ENCODE measurements at regions not wholly inside any gene's neighbourhood (a gene's known extent, or its start where the extent isn't known, plus 50 kb on each side); places are given as distances from the start of the nearest gene placed in this dataset.
"Not testable (repeated sequence)": the region's sequence is repeated elsewhere in the genome, so short reads cannot be mapped to it uniquely, and the experiment has no call there.

DNA sequence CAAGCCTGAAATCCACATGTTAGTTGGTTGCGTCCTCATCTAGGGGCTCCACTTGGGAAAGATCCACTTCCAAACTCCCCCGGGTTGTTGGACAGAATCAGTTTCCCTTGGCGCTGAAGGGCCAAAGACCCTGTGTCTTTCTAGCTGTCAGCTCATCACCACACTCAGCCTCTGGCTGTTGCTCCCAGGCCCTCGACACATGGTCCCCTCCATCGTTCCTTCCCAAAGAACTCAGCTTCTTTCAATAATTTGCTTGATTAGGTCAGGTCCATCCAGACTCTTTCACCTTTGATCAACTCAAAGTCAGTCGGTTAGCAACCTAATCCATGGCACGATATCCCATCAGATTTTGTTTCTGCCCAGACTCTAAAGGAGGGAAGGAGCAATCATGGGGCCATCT lies 254.8 kb upstream of the SULF2 start:
- CTCF ChIA-PET, result no interaction called here
- Mint-ChIP-seq H3K27ac (ENCODE audit: unreplicated experiment) (no peak overlapping the region), H3K27me3 (ENCODE audit: insufficient read depth, unreplicated experiment) (peaks cover 9% of the 10 kb centered on the region), H3K4me3 (ENCODE audit: unreplicated experiment) (no peak overlapping the region), H3K4me1 (ENCODE audit: low read depth, unreplicated experiment) (no peaks in the 10 kb centered on the region), H3K9me3 (ENCODE audit: unreplicated experiment) (peaks cover 6% of the 10 kb centered on the region), H3K36me3 (ENCODE audit: insufficient read depth, unreplicated experiment) (no peaks in the 10 kb centered on the region)
- intact Hi-C loops (cut with micrococcal nuclease; ENCODE audit: unreplicated experiment), result no loop called here
- POLR2A ChIA-PET, result no interaction called here
- H3K36me3 ChIP-seq (ENCODE audit: control insufficient read depth, insufficient read depth, low read length), result no peaks in the 10 kb centered on the region
- no TSS peak for BruUV-seq (replicated peaks)
- TF ChIP-seq, protein P1, sequence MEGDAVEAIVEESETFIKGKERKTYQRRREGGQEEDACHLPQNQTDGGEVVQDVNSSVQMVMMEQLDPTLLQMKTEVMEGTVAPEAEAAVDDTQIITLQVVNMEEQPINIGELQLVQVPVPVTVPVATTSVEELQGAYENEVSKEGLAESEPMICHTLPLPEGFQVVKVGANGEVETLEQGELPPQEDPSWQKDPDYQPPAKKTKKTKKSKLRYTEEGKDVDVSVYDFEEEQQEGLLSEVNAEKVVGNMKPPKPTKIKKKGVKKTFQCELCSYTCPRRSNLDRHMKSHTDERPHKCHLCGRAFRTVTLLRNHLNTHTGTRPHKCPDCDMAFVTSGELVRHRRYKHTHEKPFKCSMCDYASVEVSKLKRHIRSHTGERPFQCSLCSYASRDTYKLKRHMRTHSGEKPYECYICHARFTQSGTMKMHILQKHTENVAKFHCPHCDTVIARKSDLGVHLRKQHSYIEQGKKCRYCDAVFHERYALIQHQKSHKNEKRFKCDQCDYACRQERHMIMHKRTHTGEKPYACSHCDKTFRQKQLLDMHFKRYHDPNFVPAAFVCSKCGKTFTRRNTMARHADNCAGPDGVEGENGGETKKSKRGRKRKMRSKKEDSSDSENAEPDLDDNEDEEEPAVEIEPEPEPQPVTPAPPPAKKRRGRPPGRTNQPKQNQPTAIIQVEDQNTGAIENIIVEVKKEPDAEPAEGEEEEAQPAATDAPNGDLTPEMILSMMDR (IDR thresholded peaks at IDR 0.05; ENCODE audit: insufficient read depth in 1 of 2, low read depth in 1 of 2, low read length in 1 of 2, severe bottlenecking in 1 of 2, unreplicated experiment in 1 of 2), result no peak
- no peak for DNase-seq
- H3K27me3 ChIP-seq (replicated peaks; ENCODE audit: control insufficient read depth, insufficient read depth, low read length), result no peaks in the 10 kb centered on the region
- no peaks in the 10 kb centered on the region for H3K4me1 ChIP-seq
- H3K9me3 ChIP-seq, result peaks cover 14% of the 10 kb centered on the region; the same call in 1 of the 2 replicates
- H3K4me3 ChIP-seq (ENCODE audit: low read depth, low read length), result no peak overlapping the region

DNA sequence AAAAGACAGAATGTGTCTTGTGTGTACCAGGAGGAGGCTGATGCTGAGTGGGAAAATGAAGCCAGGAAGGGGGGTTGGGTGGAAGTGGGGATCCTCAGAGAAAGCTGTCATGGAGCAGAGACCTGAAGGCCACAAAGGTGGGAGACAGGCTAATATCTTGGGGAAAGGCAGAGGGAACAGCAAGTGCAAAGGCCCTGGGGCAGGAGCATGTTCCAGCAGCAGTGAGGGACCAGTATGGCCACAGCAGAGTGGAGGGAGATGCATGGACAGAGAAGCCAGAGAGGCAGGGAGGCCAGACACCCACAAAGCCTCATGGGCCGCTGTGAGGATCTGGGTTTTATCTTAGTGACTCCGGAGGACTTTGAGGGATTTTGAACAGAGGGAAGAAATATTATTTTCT lies 254.2 kb upstream of the SULF2 start:
- BruUV-seq (replicated peaks), result no TSS peak
- Histone ChIP-seq H3K4me1 (no peaks in the 10 kb centered on the region), H3K36me3 (ENCODE audit: control insufficient read depth, insufficient read depth, low read length) (no peaks in the 10 kb centered on the region), H3K9me3 (peaks cover 15% of the 10 kb centered on the region; the same call in 1 of the 2 replicates), H3K27me3 (replicated peaks; ENCODE audit: control insufficient read depth, insufficient read depth, low read length) (no peaks in the 10 kb centered on the region), H3K4me3 (ENCODE audit: low read depth, low read length) (no peak overlapping the region)
- intact Hi-C loops (cut with micrococcal nuclease; ENCODE audit: unreplicated experiment), result no loop called here
- Mint-ChIP-seq H3K36me3 (ENCODE audit: insufficient read depth, unreplicated experiment) (no peaks in the 10 kb centered on the region), H3K27ac (ENCODE audit: unreplicated experiment) (no peak overlapping the region), H3K4me1 (ENCODE audit: low read depth, unreplicated experiment) (no peaks in the 10 kb centered on the region), H3K27me3 (ENCODE audit: insufficient read depth, unreplicated experiment) (peaks cover 8% of the 10 kb centered on the region), H3K4me3 (ENCODE audit: unreplicated experiment) (no peak overlapping the region), H3K9me3 (ENCODE audit: unreplicated experiment) (peaks cover 10% of the 10 kb centered on the region)
- POLR2A ChIA-PET, result no interaction called here
- no peak for DNase-seq
- CTCF ChIA-PET, result interaction anchor here (0.6 kb wide), 1 partner anchor 72 kb away, joined by 4 read pairs; no protein-coding TSS in a partner anchor
- TF ChIP-seq, protein P1 (IDR thresholded peaks at IDR 0.05; ENCODE audit: insufficient read depth in 1 of 2, low read depth in 1 of 2, low read length in 1 of 2, severe bottlenecking in 1 of 2, unreplicated experiment in 1 of 2), result no peak

DNA sequence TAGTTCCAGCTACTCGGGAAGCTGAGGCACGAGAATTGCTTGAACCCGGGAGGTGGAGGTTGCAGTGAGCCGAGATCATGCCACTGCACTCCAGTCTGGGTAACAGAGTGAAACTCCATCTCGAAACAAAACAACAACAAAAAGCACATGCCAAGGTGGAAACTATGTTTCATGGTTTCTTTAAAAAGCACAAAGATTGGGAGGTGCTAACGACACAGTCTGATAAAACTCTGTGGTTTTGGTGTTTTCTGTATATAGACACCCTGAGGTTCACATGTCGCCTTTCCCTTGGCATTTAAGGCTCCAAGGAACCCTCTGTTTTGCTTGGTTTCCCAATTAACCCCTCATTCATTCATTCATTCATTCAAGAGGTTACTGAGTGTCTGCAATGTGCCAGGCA lies 253.4 kb upstream of the SULF2 start:
- Mint-ChIP-seq H3K36me3 (ENCODE audit: insufficient read depth, unreplicated experiment) (no peaks in the 10 kb centered on the region), H3K27ac (ENCODE audit: unreplicated experiment) (no peak overlapping the region), H3K27me3 (ENCODE audit: insufficient read depth, unreplicated experiment) (peaks cover 8% of the 10 kb centered on the region), H3K4me3 (ENCODE audit: unreplicated experiment) (no peak overlapping the region), H3K4me1 (ENCODE audit: low read depth, unreplicated experiment) (no peaks in the 10 kb centered on the region), H3K9me3 (ENCODE audit: unreplicated experiment) (peaks cover 10% of the 10 kb centered on the region)
- ChIA-PET CTCF (interaction anchor here (0.6 kb wide), 1 partner anchor 71 kb away, joined by 4 read pairs; no protein-coding TSS in a partner anchor), POLR2A (no interaction called here)
- no peaks in the 10 kb centered on the region for H3K4me1 ChIP-seq
- peaks cover 15% of the 10 kb centered on the region; the same call in 1 of the 2 replicates for H3K9me3 ChIP-seq
- no peaks in the 10 kb centered on the region for H3K36me3 ChIP-seq (ENCODE audit: control insufficient read depth, insufficient read depth, low read length)
- no TSS peak for BruUV-seq (replicated peaks)
- TF ChIP-seq, protein P1 (IDR thresholded peaks at IDR 0.05; ENCODE audit: insufficient read depth in 1 of 2, low read depth in 1 of 2, low read length in 1 of 2, severe bottlenecking in 1 of 2, unreplicated experiment in 1 of 2), result no peak
- intact Hi-C loops (cut with micrococcal nuclease; ENCODE audit: unreplicated experiment), result no loop called here
- H3K27me3 ChIP-seq (replicated peaks; ENCODE audit: control insufficient read depth, insufficient read depth, low read length), result no peaks in the 10 kb centered on the region
- no peak for DNase-seq
- no peak overlapping the region for H3K4me3 ChIP-seq (ENCODE audit: low read depth, low read length)

DNA sequence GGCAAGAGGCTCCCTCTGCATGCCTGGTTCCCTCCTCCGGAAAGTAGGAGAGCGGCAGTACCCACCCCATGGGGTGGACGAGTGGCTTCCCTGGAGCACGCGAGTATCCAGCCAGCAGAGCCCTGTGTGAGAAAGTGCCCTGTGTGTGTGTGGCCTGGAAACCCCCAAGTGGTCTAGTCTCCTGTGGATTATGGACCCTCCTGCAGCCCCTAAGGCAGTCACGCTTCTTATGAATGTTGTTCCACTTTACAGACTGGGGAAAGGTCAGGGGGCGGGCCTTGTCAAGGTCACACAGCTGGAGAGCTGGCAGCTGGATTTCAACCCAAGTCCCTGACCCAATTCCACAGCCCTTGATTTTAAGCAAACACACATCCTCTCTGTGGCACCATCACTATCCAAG lies 252.5 kb upstream of the SULF2 start:
- H3K9me3 ChIP-seq, result peaks cover 12% of the 10 kb centered on the region; the same call in 1 of the 2 replicates
- H3K4me3 Mint-ChIP-seq (ENCODE audit: unreplicated experiment); H3K36me3 ChIP-seq (ENCODE audit: control insufficient read depth, insufficient read depth, low read length); POLR2A ChIA-PET; H3K36me3 Mint-ChIP-seq (ENCODE audit: insufficient read depth, unreplicated experiment); H3K4me1 Mint-ChIP-seq (ENCODE audit: low read depth, unreplicated experiment); intact Hi-C loops (cut with micrococcal nuclease; ENCODE audit: unreplicated experiment); BruUV-seq (replicated peaks); H3K4me3 ChIP-seq (ENCODE audit: low read depth, low read length); H3K27me3 ChIP-seq (replicated peaks; ENCODE audit: control insufficient read depth, insufficient read depth, low read length); H3K4me1 ChIP-seq; DNase-seq; H3K9me3 Mint-ChIP-seq (ENCODE audit: unreplicated experiment); CTCF ChIA-PET; H3K27ac Mint-ChIP-seq (ENCODE audit: unreplicated experiment): not testable (repeated sequence)
- peaks cover 11% of the 10 kb centered on the region for H3K27me3 Mint-ChIP-seq (ENCODE audit: insufficient read depth, unreplicated experiment)

Data from Caco-2 (cell line).